ENCODE measurements at regions not wholly inside any gene's neighbourhood (a gene's known extent, or its start where the extent isn't known, plus 50 kb on each side); places are given as distances from the start of the nearest gene placed in this dataset.
"Not testable (repeated sequence)": the region's sequence is repeated elsewhere in the genome, so short reads cannot be mapped to it uniquely, and the experiment has no call there.

GRCh38 chr6:147965448-147965847 is 377.2 kb upstream of the SASH1 start:
- intact Hi-C loops (cut with micrococcal nuclease): not testable (repeated sequence)

- intact Hi-C loops (cut with micrococcal nuclease): no loop called here
Observed at GRCh38 chr6:147970970-147971369, 371.7 kb upstream of the SASH1 start.

GRCh38 chr6:147972448-147972847 is 370.2 kb upstream of the SASH1 start:
- intact Hi-C loops (cut with micrococcal nuclease): no loop called here

GRCh38 chr6:147973806-147974205 is 368.8 kb upstream of the SASH1 start:
- intact Hi-C loops (cut with micrococcal nuclease): no loop called here

- intact Hi-C loops (cut with micrococcal nuclease): no loop called here
Observed at GRCh38 chr6:147974376-147974775, 368.3 kb upstream of the SASH1 start.

GRCh38 chr6:147977851-147978465 is 364.7 kb upstream of the SASH1 start:
- intact Hi-C loops (cut with micrococcal nuclease): no loop called here

- intact Hi-C loops (cut with micrococcal nuclease): no loop called here
Observed at GRCh38 chr6:147979966-147980365, 362.7 kb upstream of the SASH1 start.

- intact Hi-C loops (cut with micrococcal nuclease): no loop called here
Observed at GRCh38 chr6:147983581-147984366, 358.9 kb upstream of the SASH1 start.

- intact Hi-C loops (cut with micrococcal nuclease): no loop called here
Observed at GRCh38 chr6:147986846-147987245, 355.8 kb upstream of the SASH1 start.

GRCh38 chr6:147990159-147990558 is 352.5 kb upstream of the SASH1 start:
- intact Hi-C loops (cut with micrococcal nuclease): no loop called here

GRCh38 chr6:147991961-147992360 is 350.7 kb upstream of the SASH1 start:
- intact Hi-C loops (cut with micrococcal nuclease): no loop called here

- intact Hi-C loops (cut with micrococcal nuclease): no loop called here
Observed at GRCh38 chr6:147999001-147999540, 343.6 kb upstream of the SASH1 start.

GRCh38 chr6:148001844-148002642 is 340.6 kb upstream of the SASH1 start:
- intact Hi-C loops (cut with micrococcal nuclease): no loop called here

GRCh38 chr6:148004651-148005050 is 338.0 kb upstream of the SASH1 start:
- intact Hi-C loops (cut with micrococcal nuclease): no loop called here

GRCh38 chr6:148005806-148006205 is 336.8 kb upstream of the SASH1 start:
- intact Hi-C loops (cut with micrococcal nuclease): no loop called here

- intact Hi-C loops (cut with micrococcal nuclease): not testable (repeated sequence)
Observed at GRCh38 chr6:148010516-148010915, 332.1 kb upstream of the SASH1 start.

- intact Hi-C loops (cut with micrococcal nuclease): no loop called here
Observed at GRCh38 chr6:148016013-148016412, 326.6 kb upstream of the SASH1 start.

GRCh38 chr6:148021165-148021564 is 321.5 kb upstream of the SASH1 start:
- intact Hi-C loops (cut with micrococcal nuclease): no loop called here

- intact Hi-C loops (cut with micrococcal nuclease): no loop called here
Observed at GRCh38 chr6:148021699-148022098, 320.9 kb upstream of the SASH1 start.

- intact Hi-C loops (cut with micrococcal nuclease): not testable (repeated sequence)
Observed at GRCh38 chr6:148022279-148022678, 320.4 kb upstream of the SASH1 start.

GRCh38 chr6:148027201-148027600 is 315.4 kb upstream of the SASH1 start:
- intact Hi-C loops (cut with micrococcal nuclease): no loop called here

GRCh38 chr6:148035806-148036390 is 306.7 kb upstream of the SASH1 start:
- intact Hi-C loops (cut with micrococcal nuclease): no loop called here
